ENCODE measurements at regions not wholly inside any gene's neighbourhood (a gene's known extent, or its start where the extent isn't known, plus 50 kb on each side); places are given as distances from the start of the nearest gene placed in this dataset.
A peak's percentile ranks its signal among the peaks of the same experiment; 100 is the strongest.

- TF ChIP-seq ZNF544 (tag by site-specific recombination; IDR thresholded peaks at IDR 0.05) = no peak
- TF ChIP-seq ZNF248 (tag by site-specific recombination; IDR thresholded peaks at IDR 0.05) = no peak
Observed at GRCh38 chr20:39943336-39943735, 745.7 kb downstream of the MAFB start (continued).

DNA sequence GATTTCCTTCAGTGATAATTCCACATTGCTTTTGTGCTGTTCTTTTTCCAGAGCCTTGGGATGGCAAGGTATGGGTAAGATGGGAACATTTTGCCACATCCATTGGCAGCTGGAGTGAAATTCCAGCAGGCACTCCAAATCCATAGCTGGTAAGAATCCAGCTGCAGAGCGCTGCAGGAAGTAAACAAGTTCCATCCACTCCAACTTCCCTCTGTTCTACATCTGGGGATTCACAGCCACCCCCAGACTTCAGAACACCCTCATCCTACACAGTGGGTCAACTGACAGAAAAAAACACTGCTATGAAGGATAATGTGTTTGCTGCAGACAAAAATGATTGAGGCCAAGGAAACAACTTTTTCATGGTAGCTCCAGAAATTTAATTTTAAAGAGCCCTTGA is 747.8 kb downstream of the MAFB start:
- H3K27ac ChIP-seq (ENCODE audit: extremely low read depth, low read depth, low read length) = no peak overlapping the region
- no peak overlapping the region for H3K4me3 ChIP-seq (ENCODE audit: low read depth, low read length)
- TF ChIP-seq MZF1 (tag by site-specific recombination; IDR thresholded peaks at IDR 0.05; ENCODE audit: borderline replicate concordance) (no peak), ZFHX2 (tag by site-specific recombination; conservative IDR thresholded peaks at IDR 0.05) (peak; percentile 62), EGR2 (tag by site-specific recombination; IDR thresholded peaks at IDR 0.05; ENCODE audit: low read depth) (peak; percentile 45; the same call in 1 of the 2 replicates)
- TF ChIP-seq, protein P1, sequence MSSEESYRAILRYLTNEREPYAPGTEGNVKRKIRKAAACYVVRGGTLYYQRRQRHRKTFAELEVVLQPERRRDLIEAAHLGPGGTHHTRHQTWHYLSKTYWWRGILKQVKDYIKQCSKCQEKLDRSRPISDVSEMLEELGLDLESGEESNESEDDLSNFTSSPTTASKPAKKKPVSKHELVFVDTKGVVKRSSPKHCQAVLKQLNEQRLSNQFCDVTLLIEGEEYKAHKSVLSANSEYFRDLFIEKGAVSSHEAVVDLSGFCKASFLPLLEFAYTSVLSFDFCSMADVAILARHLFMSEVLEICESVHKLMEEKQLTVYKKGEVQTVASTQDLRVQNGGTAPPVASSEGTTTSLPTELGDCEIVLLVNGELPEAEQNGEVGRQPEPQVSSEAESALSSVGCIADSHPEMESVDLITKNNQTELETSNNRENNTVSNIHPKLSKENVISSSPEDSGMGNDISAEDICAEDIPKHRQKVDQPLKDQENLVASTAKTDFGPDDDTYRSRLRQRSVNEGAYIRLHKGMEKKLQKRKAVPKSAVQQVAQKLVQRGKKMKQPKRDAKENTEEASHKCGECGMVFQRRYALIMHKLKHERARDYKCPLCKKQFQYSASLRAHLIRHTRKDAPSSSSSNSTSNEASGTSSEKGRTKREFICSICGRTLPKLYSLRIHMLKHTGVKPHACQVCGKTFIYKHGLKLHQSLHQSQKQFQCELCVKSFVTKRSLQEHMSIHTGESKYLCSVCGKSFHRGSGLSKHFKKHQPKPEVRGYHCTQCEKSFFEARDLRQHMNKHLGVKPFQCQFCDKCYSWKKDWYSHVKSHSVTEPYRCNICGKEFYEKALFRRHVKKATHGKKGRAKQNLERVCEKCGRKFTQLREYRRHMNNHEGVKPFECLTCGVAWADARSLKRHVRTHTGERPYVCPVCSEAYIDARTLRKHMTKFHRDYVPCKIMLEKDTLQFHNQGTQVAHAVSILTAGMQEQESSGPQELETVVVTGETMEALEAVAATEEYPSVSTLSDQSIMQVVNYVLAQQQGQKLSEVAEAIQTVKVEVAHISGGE (tag by site-specific recombination; conservative IDR thresholded peaks at IDR 0.05; ENCODE audit: low read depth) = no peak
- POLR2A ChIA-PET = no interaction called here
- no peaks in the 10 kb centered on the region for H3K36me3 ChIP-seq (ENCODE audit: control insufficient read depth in 2 of 2, insufficient read depth in 1 of 2, low read length in 2 of 2)
- no peaks in the 10 kb centered on the region for H3K4me1 ChIP-seq (ENCODE audit: control insufficient read depth, insufficient read depth, low read length)
- no peaks in the 10 kb centered on the region for H3K9me3 ChIP-seq (ENCODE audit: control insufficient read depth, insufficient read depth, low read depth, low read length)
- CTCF ChIA-PET = no interaction called here

DNA sequence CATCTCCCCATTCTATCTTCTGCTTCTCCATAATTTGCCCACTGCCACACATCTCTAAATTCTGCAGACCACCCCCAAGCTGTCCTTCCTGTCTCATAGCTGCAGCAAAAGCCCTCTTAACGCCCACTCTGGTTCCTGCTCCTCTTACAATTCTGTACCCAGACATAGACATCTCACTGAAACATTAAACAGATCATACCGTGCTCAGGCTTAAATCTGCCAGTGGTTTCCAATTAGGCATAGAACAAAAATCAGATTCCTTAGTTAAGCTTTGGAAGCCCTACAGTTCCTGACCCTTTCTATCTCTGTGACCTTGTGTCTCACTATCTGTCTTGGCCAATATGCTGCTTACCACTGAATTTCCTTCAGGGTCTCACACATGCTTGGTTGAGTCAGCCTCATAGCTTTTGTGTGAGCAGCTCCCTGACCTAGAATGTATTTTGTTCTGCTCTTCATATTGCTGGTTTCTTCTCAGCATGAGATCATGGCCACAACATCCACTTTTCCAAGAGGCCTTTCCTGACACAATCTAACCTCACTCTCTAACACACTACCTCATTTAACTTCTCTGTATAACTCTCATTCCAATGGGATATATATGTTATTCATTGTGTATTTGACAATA is 749.7 kb downstream of the MAFB start:
- no peak for TF ChIP-seq ZNF24 (tag by site-specific recombination; IDR thresholded peaks at IDR 0.05)
- TF ChIP-seq SALL2 (tag by site-specific recombination; IDR thresholded peaks at IDR 0.05; ENCODE audit: borderline replicate concordance) = no peak
- no peak for TF ChIP-seq RBAK (tag by site-specific recombination; IDR thresholded peaks at IDR 0.05)
- TF ChIP-seq ZNF837 (tag by site-specific recombination; IDR thresholded peaks at IDR 0.05) = no peak
- no peak for TF ChIP-seq HOXC10 (CRISPR knock-in tag; IDR thresholded peaks at IDR 0.05)
- TF ChIP-seq ZNF354C (tag by site-specific recombination; IDR thresholded peaks at IDR 0.05; ENCODE audit: borderline replicate concordance, low read depth) = no peak
- TF ChIP-seq ZNF223 (tag by site-specific recombination; IDR thresholded peaks at IDR 0.05) = no peak
- TF ChIP-seq ZSCAN4 (tag by site-specific recombination; IDR thresholded peaks at IDR 0.05) = no peak
- TF ChIP-seq ZNF266 (tag by site-specific recombination; IDR thresholded peaks at IDR 0.05; ENCODE audit: low read depth) = no peak
- TF ChIP-seq ZNF768 (tag by site-specific recombination; IDR thresholded peaks at IDR 0.05) = no peak
- TF ChIP-seq SP3 (tag by site-specific recombination; IDR thresholded peaks at IDR 0.05) = no peak
- no peak for TF ChIP-seq ZNF2 (tag by site-specific recombination; IDR thresholded peaks at IDR 0.05)
- no peak for TF ChIP-seq ZNF16 (tag by site-specific recombination; IDR thresholded peaks at IDR 0.05; ENCODE audit: low read depth)
- TF ChIP-seq ZNF830 (tag by site-specific recombination; IDR thresholded peaks at IDR 0.05; ENCODE audit: low read depth) = no peak
- TF ChIP-seq ZNF23 (tag by site-specific recombination; IDR thresholded peaks at IDR 0.05; ENCODE audit: borderline replicate concordance) = no peak
- Histone ChIP-seq H3K9me3 (ENCODE audit: control insufficient read depth, insufficient read depth, low read depth, low read length) (no peaks in the 10 kb centered on the region), H3K27ac (ENCODE audit: extremely low read depth, low read depth, low read length) (no peak overlapping the region), H3K4me1 (ENCODE audit: control insufficient read depth, insufficient read depth, low read length) (no peaks in the 10 kb centered on the region), H3K36me3 (ENCODE audit: control insufficient read depth in 2 of 2, insufficient read depth in 1 of 2, low read length in 2 of 2) (no peaks in the 10 kb centered on the region), H3K4me3 (ENCODE audit: low read depth, low read length) (no peak overlapping the region)
- ChIA-PET CTCF (no interaction called here), POLR2A (no interaction called here)

Measured in HEK293 (cell line).